Heart right ventricle (tissue), 16 donors: ENCODE measurements at regions not wholly inside any gene's neighbourhood (a gene's known extent, or its start where the extent isn't known, plus 50 kb on each side); places are given as distances from the start of the nearest gene placed in this dataset.

Source experiments
- ATAC-seq, 8 donors: fragments of 200-7000 bp; cut with Tn5 transposase; one replicate each; pipeline ENCODE4 v1.9.1; 2020; ENCODE audit warnings: mild to moderate bottlenecking in 8 of 8, moderate library complexity in 8 of 8, moderate number of reproducible peaks in 1 of 8
- DNase-seq, 2 donors: peaks; one replicate each; pipeline ENCODE4 v3.0.0-alpha.2; 2020
- H3K27ac ChIP-seq, 10 donors: fragments of 200-600 bp; sonication (generic) in 2 of 10; one replicate each; pipeline versions ENCODE4 v1.5.0 to v1.8.0; 2020 to 2022; ENCODE audit warnings: mild to moderate bottlenecking in 3 of 10
- H3K27me3 ChIP-seq, 7 donors: fragments of 200-600 bp; one replicate each; pipeline ENCODE4 v1.8.0; 2021 to 2022; ENCODE audit warnings: mild to moderate bottlenecking in 2 of 7
- H3K36me3 ChIP-seq, 9 donors: fragments of 200-600 bp; sonication (generic) in 1 of 9; one replicate each; pipeline versions ENCODE4 v1.5.0 to v1.8.0; 2020 to 2022; ENCODE audit warnings: mild to moderate bottlenecking in 2 of 9
- H3K4me1 ChIP-seq, 9 donors: fragments of 200-600 bp; sonication (generic) in 1 of 9; one replicate each; pipeline versions ENCODE4 v1.5.0 to v1.8.0; 2020 to 2022; ENCODE audit warnings: mild to moderate bottlenecking in 4 of 9
- H3K4me3 ChIP-seq, 10 donors: fragments of 200-600 bp; sonication (generic) in 2 of 10; one replicate each; pipeline versions ENCODE4 v1.5.0 to v1.8.0; 2020 to 2022; ENCODE audit warnings: mild to moderate bottlenecking in 7 of 10, moderate library complexity in 2 of 10
- H3K9me3 ChIP-seq, 11 donors: fragments of 200-600 bp in 10 of 11; sonication (generic) in 2 of 11; one replicate each; pipeline versions ENCODE4 v1.5.0 to v1.8.0; 2013 to 2022; ENCODE audit warnings: mild to moderate bottlenecking in 2 of 11, control low read depth in 1 of 11, moderate library complexity in 1 of 11
- CTCF ChIP-seq, 9 donors: fragments of 200-600 bp; sonication (generic) in 2 of 9; IDR thresholded peaks; one replicate each; pipeline versions ENCODE4 v1.5.0 to v1.8.0; 2021 to 2022; ENCODE audit warnings: antibody characterized with exemption in 9 of 9, mild to moderate bottlenecking in 5 of 9, moderate library complexity in 1 of 9
- WGBS, 2 donors: extraction: QIAGEN DNeasy Blood & Tissue Kit; methylation state at CpG; one replicate each; pipeline ENCODE4 v1.1.7; 2013; ENCODE audit warnings: inconsistent platforms in 1 of 2; 5-methylcytosine and 5-hydroxymethylcytosine counted together
- intact Hi-C, 10 donors: fragments of 100-400 bp; cut with DNase I; formaldehyde crosslinking; loops; one replicate each; pipeline versions ENCODE4 v1.11.1 to v1.14.2; 2022
- donor health status: Arrhythmogenic right ventricular cardiomyopathy.
- donor health status: ischemic (EF 13 %, LVEDD 7.1; RV severe dilation, severe dysfunction).
- donor health status: healthy with polysubstance abuse.
- donor health status: DM: no; HTN: yes; CAD: no.
- donor health status: DM: no; HTN: no; CAD: no.
- donor health status: ischemic (EF 25% LVEDD 6.9; RV normal size, moderate dysfunction).
- donor health status: ischemic (EF 25% LVEDD 5.7; RV mildly dilated, moderate dysfunction).
- donor health status: healthy.
- donor health status: DM: yes; HTN: yes; CAD: no.
- donor health status: Ischemic cardiomyopathy.
- donor health status: ischemic (EF 35%, LVEDD 5.7; RV mildly dilated, moderate dysfunction).
- donor health status: nonischemic (EF 11% LVEDD 7.7; RV severe dilation, severe dysfunction).
- donor health status: DM: yes; HTN: yes; CAD: no.
- donor health status: PGD.
- donor health status: ischemic (EF 29% LVEDD 5.4; RV normal size, mild dysfunction).
- donor health status: nonischemic (EF 23%, LVEDD 6.1; RV moderate dilation, normal function).

GRCh38 chr5:118314931-118315330, 673.4 kb downstream of the DTWD2 start:
- intact Hi-C loops, result loop anchor here in 1 of 10 donors (5.0 kb wide), 1 partner anchor 692 kb away; no protein-coding TSS in a partner anchor
- peaks cover 0 to 7% (median 0%) of the 10 kb centered on the region in 9 donors for H3K4me1 ChIP-seq
- DNase-seq (no peak), ATAC-seq (no peak)
- peaks cover 0 to 2% (median 0%) of the 10 kb centered on the region in 11 donors for H3K9me3 ChIP-seq
- H3K4me3 ChIP-seq, result no peak overlapping the region
- H3K27me3 ChIP-seq, result no peaks in the 10 kb centered on the region
- no peak for TF ChIP-seq CTCF (IDR thresholded peaks at IDR 0.05)
- no peak overlapping the region for H3K27ac ChIP-seq
- 71 to 74% methylated on average over 3 of the region's 3 CpGs for WGBS, 2 donors
- no peaks in the 10 kb centered on the region for H3K36me3 ChIP-seq

GRCh38 chr5:118311103-118311819, 677.1 kb downstream of the DTWD2 start:
- peaks cover 0 to 7% (median 0%) of the 10 kb centered on the region in 9 donors for H3K4me1 ChIP-seq
- H3K9me3 ChIP-seq, result no peaks in the 10 kb centered on the region
- H3K27ac ChIP-seq, result no peak overlapping the region
- no peak overlapping the region for H3K4me3 ChIP-seq
- ATAC-seq, result no peak
- 85% methylated on average over 5 of the region's 5 CpGs for WGBS, 2 donors
- no peak for TF ChIP-seq CTCF (IDR thresholded peaks at IDR 0.05)
- no peaks in the 10 kb centered on the region for H3K36me3 ChIP-seq
- DNase-seq, result no peak
- intact Hi-C loops, result no loop called here
- no peaks in the 10 kb centered on the region for H3K27me3 ChIP-seq

- WGBS, 2 donors, result 62 to 79% methylated on average over 3 of the region's 3 CpGs
- DNase-seq, result no peak
- no peak for ATAC-seq
- no peak for TF ChIP-seq CTCF (IDR thresholded peaks at IDR 0.05)
- Histone ChIP-seq H3K4me3 (no peak overlapping the region), H3K4me1 (peaks cover 0 to 7% (median 0%) of the 10 kb centered on the region in 9 donors), H3K9me3 (no peaks in the 10 kb centered on the region), H3K27ac (no peak overlapping the region), H3K27me3 (no peaks in the 10 kb centered on the region), H3K36me3 (no peaks in the 10 kb centered on the region)
- intact Hi-C loops, result no loop called here
Measured at GRCh38 chr5:118310401-118310800, 677.9 kb downstream of the DTWD2 start.

- DNase-seq (no peak), ATAC-seq (no peak)
- Histone ChIP-seq H3K9me3 (no peaks in the 10 kb centered on the region), H3K27ac (no peak overlapping the region), H3K4me1 (no peaks in the 10 kb centered on the region), H3K27me3 (no peaks in the 10 kb centered on the region), H3K4me3 (no peak overlapping the region), H3K36me3 (no peaks in the 10 kb centered on the region)
- WGBS, 2 donors, result 74 to 81% methylated on average over 2 of the region's 2 CpGs
- intact Hi-C loops, result no loop called here
- TF ChIP-seq CTCF (IDR thresholded peaks at IDR 0.05), result no peak
Measured at GRCh38 chr5:118303296-118303695, 685.1 kb downstream of the DTWD2 start.
